Stomach smooth muscle (tissue), 2 donors: ENCODE measurements at regions not wholly inside any gene's neighbourhood (a gene's known extent, or its start where the extent isn't known, plus 50 kb on each side); places are given as distances from the start of the nearest gene placed in this dataset.

Experiments used
- H3K27ac ChIP-seq: one replicate; pipeline ENCODE4 v1.7.0; 2013; ENCODE audit warnings: mild to moderate bottlenecking, low read length, inconsistent platforms
- H3K27me3 ChIP-seq, 2 donors: one replicate each; pipeline ENCODE4 v1.7.0; 2013; ENCODE audit warnings: low read length in 2 of 2; ENCODE audit not compliant: insufficient read depth in 2 of 2, control insufficient read depth in 1 of 2
- H3K36me3 ChIP-seq, 2 donors: one replicate each; pipeline ENCODE4 v1.7.0; 2013; ENCODE audit warnings: low read length in 2 of 2; ENCODE audit not compliant: control insufficient read depth in 2 of 2, insufficient read depth in 2 of 2
- H3K4me1 ChIP-seq: one replicate; pipeline ENCODE4 v1.7.0; 2013; ENCODE audit warnings: low read length; ENCODE audit not compliant: control insufficient read depth, insufficient read depth
- H3K4me3 ChIP-seq, 2 donors: one replicate each; pipeline ENCODE4 v1.7.0; 2013; ENCODE audit warnings: low read length in 2 of 2
- H3K9ac ChIP-seq, 2 donors: one replicate each; pipeline ENCODE4 v1.7.0; 2013; ENCODE audit warnings: low read length in 2 of 2, mild to moderate bottlenecking in 1 of 2
- H3K9me3 ChIP-seq, 2 donors: one replicate each; pipeline ENCODE4 v1.7.0; 2013; ENCODE audit warnings: low read length in 2 of 2; ENCODE audit not compliant: control insufficient read depth in 2 of 2
- donor health status: healthy.
- donor health status: Pancreatic carcinoma.

DNA sequence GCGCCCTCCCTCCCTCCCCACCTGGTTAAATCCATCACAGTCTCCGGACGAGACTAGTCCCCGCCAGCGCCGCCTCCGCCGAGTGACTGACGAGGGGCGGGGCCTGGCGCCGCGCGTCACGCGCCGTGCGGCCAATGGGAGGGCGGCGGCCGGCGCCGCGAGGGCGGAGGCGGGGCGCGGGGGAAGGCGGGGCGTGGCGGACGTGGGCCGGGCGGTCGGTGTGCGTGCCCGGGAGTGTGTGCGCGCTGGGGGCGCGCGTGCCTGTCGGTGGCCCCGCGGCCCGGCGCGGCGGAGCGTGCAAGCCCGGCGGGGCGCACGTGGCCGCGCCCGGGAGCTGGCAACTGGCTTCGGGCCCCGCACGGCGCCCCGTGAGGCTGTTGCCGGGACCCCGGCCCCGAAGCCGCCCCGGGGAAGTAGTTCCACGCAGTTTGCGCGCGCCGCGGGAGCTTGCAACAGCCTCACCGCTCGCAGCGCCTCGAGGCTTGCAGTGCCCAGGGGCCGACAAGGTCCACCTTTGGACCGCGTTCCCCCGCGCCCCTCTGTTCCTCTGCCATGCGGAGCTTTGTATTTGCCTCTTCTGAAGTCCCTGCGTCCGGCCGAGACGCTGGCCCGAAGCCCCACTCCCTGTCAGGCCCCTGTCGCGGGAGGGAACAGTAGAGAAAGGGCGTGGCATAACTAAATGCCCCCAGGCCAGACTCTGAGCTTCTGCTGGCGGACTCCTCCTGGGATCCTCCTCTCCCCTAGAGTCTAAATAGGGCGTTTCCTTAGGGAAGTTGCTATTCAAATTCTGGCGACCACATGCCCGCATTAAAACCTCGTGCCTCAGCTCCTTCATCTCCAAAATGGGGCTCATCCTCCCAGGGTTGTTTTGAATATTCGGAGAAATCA lies 400.9 kb downstream of the SHQ1 start:
- H3K27ac ChIP-seq: no peak overlapping the region
- no peaks in the 10 kb centered on the region for H3K27me3 ChIP-seq
- no peaks in the 10 kb centered on the region for H3K9me3 ChIP-seq
- H3K4me1 ChIP-seq: peaks cover 4% of the 10 kb centered on the region
- peak overlapping the region in 1 of 2 donors; percentile 33 for H3K9ac ChIP-seq
- peak overlapping the region; percentile 64 to 90 for H3K4me3 ChIP-seq
- no peaks in the 10 kb centered on the region for H3K36me3 ChIP-seq

- Histone ChIP-seq H3K27ac (peak within 1 kb of the TSS; percentile 72), H3K36me3 (no peaks in the 10 kb centered on the region), H3K9me3 (no peaks in the 10 kb centered on the region), H3K27me3 (no peaks in the 10 kb centered on the region), H3K9ac (peak within 1 kb of the TSS; percentile 90 to 91), H3K4me1 (peaks cover 4% of the 10 kb centered on the region), H3K4me3 (peak within 1 kb of the TSS; percentile 90 to 98)
Observed at GRCh38 chr3:72446218-72447058, 401.8 kb downstream of the SHQ1 start, which contains the start of gene RYBP. Gene RYBP (minus strand): TSS chr3:72446621.

DNA sequence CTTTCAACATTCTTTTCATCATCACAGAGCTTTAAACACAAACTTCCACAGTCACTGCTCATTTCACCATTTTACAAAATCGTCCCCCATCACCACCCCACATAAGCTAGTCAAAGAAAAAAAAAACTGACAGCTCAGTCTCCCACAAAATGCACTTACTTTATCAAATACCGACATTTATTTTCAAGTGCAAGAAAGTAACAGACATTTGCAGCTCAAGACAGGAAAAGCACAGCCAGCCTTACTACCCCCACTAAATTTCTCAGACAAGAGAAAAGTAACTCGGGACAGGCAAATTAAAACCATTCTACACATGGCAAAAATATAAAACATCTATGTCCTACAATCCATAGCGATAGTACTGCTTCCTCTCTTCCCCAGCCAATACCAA lies 402.4 kb downstream of the SHQ1 start:
- Histone ChIP-seq H3K9ac (peak overlapping the region; percentile 22 to 91), H3K4me3 (peak overlapping the region; percentile 90 to 98), H3K27ac (no peak overlapping the region), H3K27me3 (no peaks in the 10 kb centered on the region), H3K9me3 (no peaks in the 10 kb centered on the region), H3K4me1 (peaks cover 4% of the 10 kb centered on the region), H3K36me3 (no peaks in the 10 kb centered on the region)

GRCh38 chr3:72444656-72445223 lies 403.5 kb downstream of the SHQ1 start:
- peak overlapping the region in 1 of 2 donors; percentile 98 for H3K4me3 ChIP-seq
- H3K9me3 ChIP-seq: no peaks in the 10 kb centered on the region
- peaks cover 4% of the 10 kb centered on the region for H3K4me1 ChIP-seq
- H3K36me3 ChIP-seq: no peaks in the 10 kb centered on the region
- no peak overlapping the region for H3K9ac ChIP-seq
- H3K27me3 ChIP-seq: no peaks in the 10 kb centered on the region
- H3K27ac ChIP-seq: no peak overlapping the region

DNA sequence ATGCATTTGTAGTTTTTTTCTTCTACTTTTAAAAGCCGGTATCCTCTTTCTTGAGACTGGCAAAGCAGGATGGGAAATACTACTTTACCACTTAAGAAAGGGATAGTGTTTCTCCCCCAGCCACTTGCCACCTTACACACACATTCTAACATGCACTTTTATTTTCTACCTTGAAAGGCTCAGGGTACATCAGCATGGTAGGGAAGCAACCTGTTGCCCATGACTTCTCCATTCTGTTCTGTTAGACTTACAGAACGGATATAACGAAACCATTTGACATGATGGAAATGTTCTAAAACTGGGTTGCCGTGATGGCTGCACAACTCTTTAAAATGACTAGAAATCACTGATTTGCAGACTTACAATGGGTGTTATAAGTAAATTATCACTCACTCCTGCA lies 405.5 kb downstream of the SHQ1 start:
- Histone ChIP-seq H3K4me3 (no peak overlapping the region), H3K9ac (no peak overlapping the region), H3K4me1 (peaks cover 4% of the 10 kb centered on the region), H3K9me3 (no peaks in the 10 kb centered on the region), H3K27me3 (no peaks in the 10 kb centered on the region), H3K36me3 (no peaks in the 10 kb centered on the region), H3K27ac (no peak overlapping the region)

DNA sequence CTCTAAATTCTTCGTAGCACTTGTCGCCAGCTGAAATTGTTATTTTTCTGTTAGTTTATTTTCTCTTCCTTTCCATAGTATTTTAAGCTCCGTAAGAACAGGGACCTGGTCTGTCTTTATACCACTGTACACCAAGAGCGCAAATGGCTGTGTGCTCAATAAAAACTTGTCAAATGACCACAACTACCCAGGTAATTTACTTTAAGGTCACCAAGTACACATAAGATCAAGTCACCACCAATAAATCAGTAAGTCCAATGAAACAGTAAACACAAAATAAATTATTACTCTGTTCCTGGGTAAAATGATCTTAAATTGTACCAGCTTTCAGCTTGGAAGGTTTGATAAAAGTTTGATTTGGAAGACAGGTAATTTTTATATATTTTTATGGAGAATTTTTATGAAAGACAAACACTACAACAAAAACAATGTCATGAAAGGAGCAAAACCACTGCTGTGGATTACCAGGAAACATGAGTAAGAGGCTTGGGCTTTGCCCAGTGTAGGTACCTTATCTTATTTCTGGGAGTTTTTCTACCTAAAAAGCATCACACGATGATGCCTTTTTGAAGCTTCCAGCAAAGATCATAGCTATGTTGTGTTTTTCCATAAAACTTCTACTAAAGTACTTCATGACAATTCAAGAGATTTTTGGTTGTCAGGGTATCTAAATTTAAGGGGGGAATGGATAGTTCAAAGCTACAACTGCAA lies 406.8 kb downstream of the SHQ1 start:
- H3K27ac ChIP-seq: no peak overlapping the region

DNA sequence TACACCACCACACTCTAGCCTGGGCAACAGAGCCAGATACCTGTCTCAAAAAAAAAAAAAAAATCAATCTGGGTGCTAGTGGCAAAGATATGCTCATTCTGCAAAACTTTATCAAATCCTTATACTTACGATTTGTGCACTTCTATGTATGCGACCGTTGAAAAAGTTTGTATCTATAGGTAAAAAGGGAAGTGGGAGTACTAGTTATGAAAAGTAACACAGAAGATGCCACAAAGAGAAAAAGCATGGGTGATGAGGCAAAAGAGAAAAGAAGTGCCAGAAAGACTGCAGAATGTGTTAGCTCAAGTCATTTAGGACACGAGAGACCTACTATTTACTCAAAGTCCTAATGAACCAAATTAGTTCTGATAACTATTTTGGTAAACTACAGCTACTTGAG lies 407.8 kb downstream of the SHQ1 start:
- Histone ChIP-seq H3K4me1 (no peaks in the 10 kb centered on the region), H3K36me3 (no peaks in the 10 kb centered on the region), H3K9me3 (no peaks in the 10 kb centered on the region), H3K27me3 (no peaks in the 10 kb centered on the region), H3K9ac (no peak overlapping the region), H3K4me3 (no peak overlapping the region), H3K27ac (no peak overlapping the region)

More for the DNA sequence above, 406.8 kb downstream of the SHQ1 start:
- Histone ChIP-seq H3K27me3 (no peaks in the 10 kb centered on the region), H3K9me3 (no peaks in the 10 kb centered on the region), H3K9ac (no peak overlapping the region), H3K4me3 (no peak overlapping the region), H3K4me1 (no peaks in the 10 kb centered on the region), H3K36me3 (no peaks in the 10 kb centered on the region)

DNA sequence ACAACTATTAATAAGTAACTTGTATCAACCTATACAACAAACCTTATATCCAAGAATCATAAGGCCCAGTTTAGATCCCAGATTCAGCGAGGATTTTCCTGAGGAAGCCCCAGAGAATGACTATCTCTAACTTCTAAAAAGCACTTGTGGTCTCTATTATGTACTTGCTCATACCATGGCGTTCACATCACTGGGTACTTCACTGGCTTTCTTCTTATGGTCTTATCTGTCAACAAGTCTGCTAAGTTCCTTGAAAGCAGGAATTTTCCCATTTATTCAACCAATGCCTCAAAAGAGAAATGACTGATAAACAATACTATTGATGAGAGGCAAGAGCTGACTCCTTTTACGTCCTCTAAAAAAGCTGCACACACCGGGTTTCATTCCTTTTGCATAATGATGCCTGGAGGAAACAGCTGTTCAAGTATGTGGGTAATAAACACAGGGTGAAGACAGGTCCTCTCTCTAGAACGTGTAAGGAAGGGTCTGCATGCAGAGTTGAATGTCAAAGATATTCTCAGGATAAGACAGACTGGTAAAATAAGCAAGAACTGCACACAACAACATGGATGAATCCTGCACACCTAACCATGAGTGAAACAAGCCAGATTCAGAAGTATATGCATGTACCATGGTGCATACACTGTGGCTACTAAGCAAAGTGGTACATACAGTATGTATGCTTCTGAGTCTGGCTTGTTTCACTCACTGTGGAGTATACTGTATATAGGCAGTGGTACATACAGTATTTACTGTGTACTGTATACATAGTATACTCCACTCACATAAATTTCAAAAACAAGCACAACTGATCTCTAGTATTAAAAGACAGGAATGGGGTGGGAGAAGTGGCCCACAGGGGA lies 408.7 kb downstream of the SHQ1 start:
- Histone ChIP-seq H3K9ac (no peak overlapping the region), H3K4me1 (no peaks in the 10 kb centered on the region), H3K36me3 (no peaks in the 10 kb centered on the region), H3K27me3 (no peaks in the 10 kb centered on the region), H3K4me3 (no peak overlapping the region), H3K27ac (no peak overlapping the region), H3K9me3 (no peaks in the 10 kb centered on the region)

DNA sequence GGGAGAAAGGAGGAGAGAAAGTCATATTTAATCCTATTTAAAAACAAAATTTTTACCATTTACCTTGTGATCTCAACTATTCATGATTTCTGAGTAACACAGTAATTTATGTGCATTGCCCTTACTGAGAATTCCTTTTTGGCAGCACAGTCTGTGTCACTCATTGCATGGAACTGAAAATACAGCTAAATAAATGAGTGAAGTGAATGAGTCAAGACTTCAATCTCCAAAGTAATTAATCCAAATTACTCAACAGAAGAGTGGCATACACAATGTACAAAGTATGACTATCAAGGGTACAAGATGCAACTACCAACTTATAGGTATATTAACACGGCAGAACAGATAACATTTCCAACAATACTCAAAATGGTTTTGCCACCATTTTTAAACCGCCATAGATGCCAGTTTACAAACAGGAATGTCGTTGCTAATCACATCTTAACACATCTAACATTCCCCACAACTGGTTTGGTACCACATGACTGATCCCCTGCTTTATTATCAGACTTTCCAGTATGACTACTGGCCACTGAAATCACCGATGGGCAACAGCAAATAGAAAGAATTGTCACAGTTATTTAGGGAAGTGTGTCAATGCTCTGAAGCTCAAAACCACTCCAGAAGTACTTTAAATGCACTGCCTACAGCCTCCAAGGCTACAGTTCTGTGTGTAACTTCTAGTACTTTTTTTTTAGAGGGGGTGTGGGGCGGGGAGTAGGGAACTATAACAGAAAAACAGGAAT lies 410.4 kb downstream of the SHQ1 start:
- no peak overlapping the region for H3K4me3 ChIP-seq
- no peaks in the 10 kb centered on the region for H3K4me1 ChIP-seq
- no peak overlapping the region for H3K9ac ChIP-seq
- H3K27me3 ChIP-seq: no peaks in the 10 kb centered on the region
- H3K36me3 ChIP-seq: no peaks in the 10 kb centered on the region
- no peaks in the 10 kb centered on the region for H3K9me3 ChIP-seq
- H3K27ac ChIP-seq: no peak overlapping the region
